LNCAP (cell line): ENCODE measurements at regions not wholly inside any gene's neighbourhood (a gene's known extent, or its start where the extent isn't known, plus 50 kb on each side); places are given as distances from the start of the nearest gene placed in this dataset.

Experiments used
- TF ChIP-seq, protein P1 (sequence below): fragments of 450-650 bp; IDR thresholded peaks from 2 replicates; pipeline ENCODE4 v1.5.1; 2017; ENCODE audit warnings: mild to moderate bottlenecking

DNA sequence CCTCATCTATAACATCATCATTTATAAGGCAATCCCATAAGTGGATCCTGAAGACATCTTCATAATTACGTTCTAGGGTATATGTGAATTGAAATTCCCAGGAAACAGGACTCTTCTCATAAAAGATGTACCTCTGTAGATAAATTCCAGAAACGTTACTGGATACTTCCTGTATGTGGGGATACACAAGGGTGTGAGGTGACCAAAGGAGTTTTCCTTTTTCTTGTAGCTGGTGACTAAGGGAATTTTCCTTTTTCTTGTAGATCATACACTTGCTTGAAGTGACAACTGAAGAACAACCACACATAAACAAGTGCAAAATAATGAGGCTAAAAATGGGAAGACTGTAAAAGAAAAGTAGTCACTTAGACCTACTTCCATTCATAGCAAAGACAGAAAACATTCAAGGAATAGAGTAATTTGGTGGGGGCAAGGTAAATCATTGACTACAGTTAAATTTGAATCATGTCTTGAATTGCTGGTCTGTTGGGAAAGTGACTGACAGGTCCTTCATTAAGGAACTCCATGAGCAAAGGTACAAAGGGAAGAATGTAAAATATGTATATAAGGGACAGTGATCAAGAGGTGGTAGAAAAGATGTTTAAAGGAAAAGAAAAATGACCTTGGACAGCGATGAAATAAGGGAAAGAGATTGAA lies 53.2 kb upstream of the UBE2E3 start:
- TF ChIP-seq, protein P1, sequence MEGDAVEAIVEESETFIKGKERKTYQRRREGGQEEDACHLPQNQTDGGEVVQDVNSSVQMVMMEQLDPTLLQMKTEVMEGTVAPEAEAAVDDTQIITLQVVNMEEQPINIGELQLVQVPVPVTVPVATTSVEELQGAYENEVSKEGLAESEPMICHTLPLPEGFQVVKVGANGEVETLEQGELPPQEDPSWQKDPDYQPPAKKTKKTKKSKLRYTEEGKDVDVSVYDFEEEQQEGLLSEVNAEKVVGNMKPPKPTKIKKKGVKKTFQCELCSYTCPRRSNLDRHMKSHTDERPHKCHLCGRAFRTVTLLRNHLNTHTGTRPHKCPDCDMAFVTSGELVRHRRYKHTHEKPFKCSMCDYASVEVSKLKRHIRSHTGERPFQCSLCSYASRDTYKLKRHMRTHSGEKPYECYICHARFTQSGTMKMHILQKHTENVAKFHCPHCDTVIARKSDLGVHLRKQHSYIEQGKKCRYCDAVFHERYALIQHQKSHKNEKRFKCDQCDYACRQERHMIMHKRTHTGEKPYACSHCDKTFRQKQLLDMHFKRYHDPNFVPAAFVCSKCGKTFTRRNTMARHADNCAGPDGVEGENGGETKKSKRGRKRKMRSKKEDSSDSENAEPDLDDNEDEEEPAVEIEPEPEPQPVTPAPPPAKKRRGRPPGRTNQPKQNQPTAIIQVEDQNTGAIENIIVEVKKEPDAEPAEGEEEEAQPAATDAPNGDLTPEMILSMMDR = no peak

DNA sequence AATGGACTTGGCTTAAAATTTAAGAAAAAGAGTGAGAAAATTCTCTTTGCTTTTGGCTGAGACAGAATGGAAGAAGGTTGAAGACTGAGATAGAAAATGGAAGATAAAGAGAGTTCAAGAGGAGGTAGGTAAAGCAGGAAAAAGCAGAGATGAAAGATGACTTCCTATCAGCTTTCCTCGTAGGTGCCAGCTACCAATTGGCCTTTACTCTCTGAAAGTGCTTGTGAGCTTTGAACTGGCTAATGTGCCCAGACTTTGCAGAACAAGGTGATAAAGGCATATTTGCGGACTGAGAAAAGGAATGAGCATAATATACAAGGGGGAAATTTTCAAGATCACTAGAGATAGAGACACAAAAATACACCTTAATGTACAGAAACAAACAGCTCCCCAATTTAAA lies 54.7 kb upstream of the UBE2E3 start:
- TF ChIP-seq, protein P1 = no peak

DNA sequence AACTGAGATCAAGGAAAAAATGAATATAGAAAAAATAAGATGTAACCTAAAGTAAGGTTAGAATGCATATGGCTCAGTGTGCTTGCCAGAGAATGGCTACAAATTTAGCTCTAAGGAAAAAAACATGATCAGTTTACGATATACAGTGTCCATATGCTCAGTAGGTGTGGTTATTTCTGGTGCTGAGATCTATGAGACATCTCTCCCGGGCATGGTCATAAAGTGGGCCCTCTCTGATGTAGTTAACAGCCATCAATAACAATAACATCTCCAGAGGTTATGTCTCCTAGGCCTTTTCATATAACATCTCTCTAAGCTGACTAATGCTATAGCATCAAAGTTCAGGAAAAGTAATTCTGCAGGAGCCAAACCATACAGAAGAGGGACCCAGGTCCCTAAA lies 56.3 kb upstream of the UBE2E3 start:
- TF ChIP-seq, protein P1 = no peak

DNA sequence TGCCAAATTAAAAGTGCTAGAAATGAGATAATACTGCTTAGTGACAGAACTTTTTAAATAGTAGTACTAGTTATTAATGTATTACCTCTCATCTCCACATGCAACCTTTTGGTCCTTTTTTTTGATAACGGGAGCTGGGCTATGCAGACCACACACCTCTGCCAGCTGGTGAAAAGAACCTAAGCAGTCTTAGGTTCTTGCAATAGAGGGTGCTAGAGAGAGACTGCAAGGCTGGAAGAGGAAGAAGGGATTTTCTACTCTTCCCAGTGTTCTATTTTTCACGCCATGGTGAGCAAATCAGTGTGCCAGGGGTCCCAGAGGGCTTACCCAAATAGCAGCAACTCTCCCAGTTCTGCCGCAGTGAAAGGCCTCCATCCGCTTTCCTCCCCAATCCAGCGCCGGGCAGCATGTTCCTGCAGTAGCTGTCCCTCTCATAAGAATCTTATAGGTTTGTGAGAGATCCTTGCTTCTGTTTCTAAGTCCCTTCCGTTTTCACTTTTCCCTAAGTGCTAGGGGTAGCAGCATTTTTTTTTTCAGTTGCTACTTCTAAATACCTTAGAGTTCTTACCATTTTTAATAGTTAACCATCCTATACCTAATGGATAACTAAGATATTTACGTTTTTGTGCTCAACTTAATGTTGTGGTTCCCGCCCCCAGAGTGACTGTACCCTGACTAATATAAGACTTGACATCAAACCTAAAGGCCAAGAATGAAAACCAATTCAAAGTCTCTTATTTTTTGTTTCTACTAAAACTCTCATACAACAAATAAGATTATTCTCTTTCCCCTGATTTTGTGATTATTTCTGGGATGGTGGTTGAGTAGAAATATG lies 69.4 kb upstream of the UBE2E3 start:
- TF ChIP-seq, protein P1 = no peak

DNA sequence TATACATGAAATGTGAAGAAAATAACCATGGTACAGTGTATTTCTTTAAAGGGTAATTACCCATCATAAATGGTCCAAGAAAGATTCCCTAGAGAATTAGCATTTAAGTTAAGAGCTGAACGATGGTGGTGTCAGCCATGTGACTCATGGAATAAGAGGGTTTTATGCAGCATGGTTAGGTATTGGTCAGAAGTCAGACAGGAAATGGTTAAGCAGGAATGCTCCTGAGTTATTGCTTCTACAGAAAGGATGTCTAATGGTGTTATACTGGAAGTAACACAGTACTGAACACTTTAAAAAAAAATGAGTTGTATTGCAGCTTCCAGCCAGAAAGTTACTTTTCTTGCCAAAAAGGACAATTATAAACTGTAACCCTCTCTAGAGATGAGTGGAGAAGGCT lies 72.7 kb upstream of the UBE2E3 start:
- TF ChIP-seq, protein P1 = no peak

DNA sequence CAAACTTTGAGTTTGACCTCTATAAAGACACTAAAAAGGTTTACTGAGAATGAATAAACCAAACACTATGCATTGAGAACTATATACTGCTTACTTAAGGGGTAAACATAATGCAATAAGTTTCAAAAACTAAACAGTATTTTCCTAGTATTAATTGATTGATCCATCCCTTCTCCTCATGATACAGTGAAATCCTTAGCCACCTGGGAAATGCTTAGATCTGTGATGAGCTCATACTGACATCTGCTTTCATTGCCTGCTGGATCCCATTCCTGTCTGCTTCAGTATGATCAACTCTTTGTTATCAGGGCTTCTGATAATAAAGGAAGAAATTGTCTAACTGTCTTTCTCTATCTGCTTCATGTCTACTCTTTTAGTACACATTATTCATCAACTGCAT lies 74.9 kb upstream of the UBE2E3 start:
- TF ChIP-seq, protein P1 = no peak

DNA sequence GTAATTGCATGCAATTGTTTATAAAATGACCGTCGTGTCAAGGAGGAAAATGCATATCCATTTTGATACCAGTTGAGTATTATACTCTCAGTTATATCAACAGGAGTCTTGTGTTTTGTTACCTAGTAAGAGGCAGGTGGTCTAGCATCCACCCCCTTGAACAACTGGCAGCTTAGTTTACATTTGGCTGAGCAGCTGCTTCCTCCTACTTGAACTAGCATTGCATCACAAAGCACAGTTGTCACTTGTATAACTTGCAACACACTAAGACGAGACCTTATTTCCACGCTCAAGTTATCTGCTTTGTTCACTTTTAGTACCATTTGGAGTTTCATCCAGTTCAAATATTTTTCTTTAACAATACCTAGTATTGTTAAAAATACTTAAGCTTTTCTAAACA lies 75.4 kb upstream of the UBE2E3 start:
- TF ChIP-seq, protein P1 = no peak
